ENCODE measurements at regions not wholly inside any gene's neighbourhood (a gene's known extent, or its start where the extent isn't known, plus 50 kb on each side); places are given as distances from the start of the nearest gene placed in this dataset.

DNA sequence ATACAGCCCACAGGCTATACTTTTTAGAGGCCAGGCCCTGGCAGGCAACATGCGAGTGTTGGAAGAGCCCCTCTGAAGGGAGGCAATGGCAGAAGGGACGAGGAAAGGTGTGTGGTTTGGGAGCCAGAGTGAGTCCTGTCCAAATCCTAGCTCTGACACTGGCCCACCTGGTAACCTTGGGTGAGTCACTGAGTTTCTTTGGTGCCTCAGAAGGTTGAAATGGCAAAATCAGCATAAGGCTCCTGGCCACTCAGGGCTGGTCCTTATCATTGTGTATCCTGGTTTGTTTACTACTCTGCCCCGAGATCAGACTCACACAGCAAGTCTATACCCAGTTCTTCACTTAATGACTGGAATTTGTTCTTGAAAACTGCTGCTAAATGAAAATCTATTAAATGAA is 71.4 kb upstream of the TLE3 start:
- no peak for DNase-seq (ENCODE audit: low spot score)
- TF ChIP-seq, protein P1, sequence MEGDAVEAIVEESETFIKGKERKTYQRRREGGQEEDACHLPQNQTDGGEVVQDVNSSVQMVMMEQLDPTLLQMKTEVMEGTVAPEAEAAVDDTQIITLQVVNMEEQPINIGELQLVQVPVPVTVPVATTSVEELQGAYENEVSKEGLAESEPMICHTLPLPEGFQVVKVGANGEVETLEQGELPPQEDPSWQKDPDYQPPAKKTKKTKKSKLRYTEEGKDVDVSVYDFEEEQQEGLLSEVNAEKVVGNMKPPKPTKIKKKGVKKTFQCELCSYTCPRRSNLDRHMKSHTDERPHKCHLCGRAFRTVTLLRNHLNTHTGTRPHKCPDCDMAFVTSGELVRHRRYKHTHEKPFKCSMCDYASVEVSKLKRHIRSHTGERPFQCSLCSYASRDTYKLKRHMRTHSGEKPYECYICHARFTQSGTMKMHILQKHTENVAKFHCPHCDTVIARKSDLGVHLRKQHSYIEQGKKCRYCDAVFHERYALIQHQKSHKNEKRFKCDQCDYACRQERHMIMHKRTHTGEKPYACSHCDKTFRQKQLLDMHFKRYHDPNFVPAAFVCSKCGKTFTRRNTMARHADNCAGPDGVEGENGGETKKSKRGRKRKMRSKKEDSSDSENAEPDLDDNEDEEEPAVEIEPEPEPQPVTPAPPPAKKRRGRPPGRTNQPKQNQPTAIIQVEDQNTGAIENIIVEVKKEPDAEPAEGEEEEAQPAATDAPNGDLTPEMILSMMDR (IDR thresholded peaks at IDR 0.05) = no peak
- no peak overlapping the region for H3K27ac ChIP-seq
- no peak overlapping the region for H3K4me3 ChIP-seq

- TF ChIP-seq, protein P1 (IDR thresholded peaks at IDR 0.05) = no peak
- DNase-seq (ENCODE audit: low spot score) = no peak
- no peak overlapping the region for H3K27ac ChIP-seq
- no peak overlapping the region for H3K4me3 ChIP-seq
Observed at GRCh38 chr15:70167155-70167554, 69.4 kb upstream of the TLE3 start.

GRCh38 chr15:70166506-70167087 is 68.9 kb upstream of the TLE3 start:
- Histone ChIP-seq H3K4me3 (no peak overlapping the region), H3K27ac (no peak overlapping the region)
- TF ChIP-seq, protein P1 (IDR thresholded peaks at IDR 0.05) = no peak
- DNase-seq (ENCODE audit: low spot score) = no peak

- TF ChIP-seq, protein P1 (IDR thresholded peaks at IDR 0.05) = no peak
- DNase-seq (ENCODE audit: low spot score) = no peak
- peak overlapping the region in 1 of 2 donors; percentile 78 for H3K27ac ChIP-seq
- H3K4me3 ChIP-seq = no peak overlapping the region
Observed at GRCh38 chr15:70165716-70166284, 68.1 kb upstream of the TLE3 start.

- TF ChIP-seq, protein P1 (IDR thresholded peaks at IDR 0.05) = no peak
- H3K27ac ChIP-seq = peak overlapping the region in 1 of 2 donors; percentile 78
- DNase-seq (ENCODE audit: low spot score) = no peak
- H3K4me3 ChIP-seq = no peak overlapping the region
Observed at GRCh38 chr15:70164910-70165715, 67.4 kb upstream of the TLE3 start.

GRCh38 chr15:70164156-70164900 is 66.6 kb upstream of the TLE3 start:
- Histone ChIP-seq H3K27ac (peak overlapping the region in 1 of 2 donors; percentile 78), H3K4me3 (no peak overlapping the region)
- no peak for DNase-seq (ENCODE audit: low spot score)
- TF ChIP-seq, protein P1 (IDR thresholded peaks at IDR 0.05) = no peak

Measured in coronary artery (tissue), 2 donors.